ENCODE measurements at regions not wholly inside any gene's neighbourhood (a gene's known extent, or its start where the extent isn't known, plus 50 kb on each side); places are given as distances from the start of the nearest gene placed in this dataset.

- no peak for TF ChIP-seq CTCF (IDR thresholded peaks at IDR 0.05)
- no peak for TF ChIP-seq TCF7L2 (IDR thresholded peaks at IDR 0.05; ENCODE audit: low read depth, low read length)
- no peak for TF ChIP-seq POLR2AphosphoS5 (IDR thresholded peaks at IDR 0.05; ENCODE audit: low read depth, low read length)
These were observed 114.5 kb downstream of the CD47 start for GRCh38 chr3:107976202-107976800.

Measured in Panc1 (cell line).